WTC11 (cell line): ENCODE measurements at regions not wholly inside any gene's neighbourhood (a gene's known extent, or its start where the extent isn't known, plus 50 kb on each side); places are given as distances from the start of the nearest gene placed in this dataset.

Experiments used
- ATAC-seq: fragments of 200-7000 bp; cut with Tn5 transposase; 2 replicates; pipeline ENCODE4 v1.10.0; 2021; ENCODE audit warnings: mild to moderate bottlenecking, moderate library complexity
- CTCF ChIA-PET: fragments of 300-600 bp; sonication (Branson Sonifier 250); formaldehyde crosslinking; loops from one replicate; lab custom pipeline; 2021; ENCODE audit warnings: antibody characterized with exemption; lab: Charles Lee
- POLR2A ChIA-PET: fragments of 350-600 bp; sonication (Branson Sonifier 250); formaldehyde crosslinking; loops from one replicate; lab custom pipeline; 2021; ENCODE audit warnings: antibody characterized with exemption; lab: Charles Lee
- DNase-seq: peaks from one replicate; pipeline ENCODE4 v3.0.0; 2021; ENCODE audit warnings: low spot score
- H3K27ac Mint-ChIP-seq: 2 replicates; pipeline ENCODE4 v1.8.0; 2021; ENCODE audit warnings: mixed read lengths
- H3K27me3 Mint-ChIP-seq: 2 replicates; pipeline ENCODE4 v1.8.0; 2021; ENCODE audit warnings: low read depth, mild to moderate bottlenecking, moderate library complexity, mixed read lengths
- H3K36me3 Mint-ChIP-seq: 2 replicates; pipeline ENCODE4 v1.8.0; 2021; ENCODE audit warnings: mixed read lengths
- H3K4me1 Mint-ChIP-seq: 2 replicates; pipeline ENCODE4 v1.8.0; 2022; ENCODE audit warnings: mixed read lengths
- H3K4me3 Mint-ChIP-seq: 2 replicates; pipeline ENCODE4 v1.8.0; 2021; ENCODE audit warnings: mild to moderate bottlenecking, moderate library complexity, mixed read lengths
- H3K9me3 Mint-ChIP-seq: 2 replicates; pipeline ENCODE4 v1.8.0; 2021; ENCODE audit warnings: mixed read lengths
- CBFB ChIP-seq: sonication (generic); formaldehyde crosslinking; IDR thresholded peaks from 2 replicates; pipeline ENCODE4 v1.8.1; 2022; ENCODE audit warnings: mild to moderate bottlenecking, low read depth, missing genetic modification reagents
- CREB1 ChIP-seq: sonication (generic); formaldehyde crosslinking; IDR thresholded peaks from 2 replicates; pipeline ENCODE4 v1.8.0; 2023; ENCODE audit warnings: mild to moderate bottlenecking, missing genetic modification reagents
- ESRRA ChIP-seq: sonication (generic); formaldehyde crosslinking; IDR thresholded peaks from 2 replicates; pipeline ENCODE4 v1.8.1; 2022; ENCODE audit warnings: mild to moderate bottlenecking, missing genetic modification reagents, borderline replicate concordance
- GABPB1 ChIP-seq: sonication (generic); formaldehyde crosslinking; IDR thresholded peaks from 2 replicates; pipeline ENCODE4 v1.8.1; 2023; ENCODE audit warnings: mild to moderate bottlenecking, missing genetic modification reagents
- GRHL2 ChIP-seq: fragments of 250-450 bp; sonication (Bioruptor Pico); IDR thresholded peaks from 2 replicates; pipeline ENCODE4 v1.8.0; 2022; ENCODE audit warnings: mild to moderate bottlenecking, moderate library complexity; ENCODE audit not compliant: insufficient replicate concordance, severe bottlenecking
- GTF2I ChIP-seq: fragments of 250-450 bp; sonication (Bioruptor Pico); conservative IDR thresholded peaks from 2 replicates; pipeline ENCODE4 v1.4.0; 2021; ENCODE audit warnings: mild to moderate bottlenecking
- HMGA2 ChIP-seq: fragments of 250-450 bp; sonication (Bioruptor Pico); IDR thresholded peaks from 2 replicates; pipeline ENCODE4 v1.4.0; 2021; ENCODE audit warnings: mild to moderate bottlenecking, moderate library complexity
- JAZF1 ChIP-seq: fragments of 250-450 bp; sonication (Bioruptor Pico); IDR thresholded peaks from 2 replicates; pipeline ENCODE4 v1.9.0; 2021; ENCODE audit warnings: moderate library complexity, mild to moderate bottlenecking, inconsistent platforms
- MYBL2 ChIP-seq: sonication (generic); formaldehyde crosslinking; IDR thresholded peaks from 2 replicates; pipeline ENCODE4 v1.8.1; 2023; ENCODE audit warnings: mild to moderate bottlenecking, moderate library complexity, missing genetic modification reagents
- NR1H2 ChIP-seq: sonication (generic); formaldehyde crosslinking; IDR thresholded peaks from 2 replicates; pipeline ENCODE4 v1.9.0; 2021; ENCODE audit warnings: mild to moderate bottlenecking, moderate library complexity, missing genetic modification reagents
- ZBTB21 ChIP-seq: sonication (generic); formaldehyde crosslinking; IDR thresholded peaks from 2 replicates; pipeline ENCODE4 v1.8.1; 2023; ENCODE audit warnings: mild to moderate bottlenecking, missing genetic modification reagents, borderline replicate concordance
- ZNF232 ChIP-seq: sonication (generic); formaldehyde crosslinking; IDR thresholded peaks from 2 replicates; pipeline ENCODE4 v1.8.0; 2022; ENCODE audit warnings: mild to moderate bottlenecking, missing genetic modification reagents
- ZNF263 ChIP-seq: sonication (generic); formaldehyde crosslinking; IDR thresholded peaks from 2 replicates; pipeline ENCODE4 v1.8.1; 2022; ENCODE audit warnings: low read depth, mild to moderate bottlenecking, moderate library complexity, missing genetic modification reagents
- ZNF396 ChIP-seq: fragments of 250-450 bp; sonication (Bioruptor Pico); IDR thresholded peaks from 2 replicates; pipeline ENCODE4 v1.8.0; 2021; ENCODE audit warnings: mild to moderate bottlenecking, moderate library complexity, borderline replicate concordance
- TF ChIP-seq, protein P1 (sequence below): sonication (generic); formaldehyde crosslinking; IDR thresholded peaks from 2 replicates; pipeline ENCODE4 v1.8.1; 2023; ENCODE audit warnings: mild to moderate bottlenecking, missing genetic modification reagents, borderline replicate concordance
- TF ChIP-seq, protein P2 (sequence below): fragments of 250-450 bp; sonication (Bioruptor Pico); IDR thresholded peaks from 2 replicates; pipeline ENCODE4 v1.9.0; 2021; ENCODE audit warnings: moderate library complexity, mild to moderate bottlenecking, inconsistent platforms, borderline replicate concordance
- TF ChIP-seq, protein P3 (sequence below): sonication (generic); formaldehyde crosslinking; conservative IDR thresholded peaks from 2 replicates; pipeline ENCODE4 v1.8.1; 2022; ENCODE audit warnings: mild to moderate bottlenecking, missing genetic modification reagents
- TF ChIP-seq, protein P4 (sequence below): sonication (generic); formaldehyde crosslinking; conservative IDR thresholded peaks from 2 replicates; pipeline ENCODE4 v1.8.1; 2023; ENCODE audit warnings: mild to moderate bottlenecking, low read depth, missing genetic modification reagents, moderate library complexity
- TF ChIP-seq, protein P5 (sequence below): fragments of 250-450 bp; sonication (Bioruptor Pico); IDR thresholded peaks from 2 replicates; pipeline ENCODE4 v1.9.0; 2021; ENCODE audit warnings: mild to moderate bottlenecking
- TF ChIP-seq, protein P6 (sequence below): fragments of 250-450 bp; sonication (Bioruptor Pico); IDR thresholded peaks from 2 replicates; pipeline ENCODE4 v1.9.0; 2021; ENCODE audit warnings: mild to moderate bottlenecking

DNA sequence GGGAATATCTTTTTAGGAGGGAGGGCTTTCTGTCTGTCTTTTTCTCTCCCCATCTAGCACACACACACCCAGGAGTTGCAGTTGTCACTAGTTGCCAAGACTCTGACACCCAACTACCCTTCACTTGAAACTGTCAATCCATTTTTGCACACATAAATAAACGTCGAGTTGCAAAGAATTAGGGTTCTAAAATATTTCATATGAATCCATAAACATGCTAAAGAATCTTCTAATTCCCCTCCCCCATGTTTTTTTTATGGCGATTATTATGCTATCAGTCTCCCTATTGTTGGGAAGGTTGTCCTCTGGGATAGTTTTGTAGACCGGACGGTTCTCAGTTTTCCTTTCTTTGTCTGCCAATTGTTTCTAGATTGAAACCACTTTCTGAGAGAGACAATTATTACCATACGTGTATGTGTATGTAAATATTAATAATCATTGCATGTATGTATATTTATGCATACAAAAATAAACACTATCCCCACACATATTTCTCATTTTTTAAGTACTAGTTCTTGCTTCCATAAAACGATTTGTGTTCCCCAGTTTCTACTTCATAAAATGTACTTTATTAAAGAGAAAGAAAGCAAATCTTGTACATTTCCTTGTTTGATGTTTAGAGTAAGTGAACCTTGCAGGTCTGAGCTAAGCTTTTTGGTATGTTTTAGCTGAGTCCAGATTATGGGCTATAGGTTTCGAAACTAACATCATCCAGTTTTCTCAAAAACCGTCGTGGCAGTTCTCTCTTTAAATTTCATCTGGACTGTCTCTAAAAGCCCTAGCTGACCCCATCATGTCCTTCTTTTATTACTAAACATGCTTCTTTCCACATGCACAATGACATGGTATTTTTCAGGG, 165.0 kb upstream of the MPDZ start:
- Mint-ChIP-seq H3K9me3 (no peaks in the 10 kb centered on the region), H3K36me3 (no peaks in the 10 kb centered on the region), H3K4me1 (peaks cover 30% of the 10 kb centered on the region), H3K4me3 (no peak overlapping the region), H3K27ac (no peak overlapping the region), H3K27me3 (no peaks in the 10 kb centered on the region)
- ChIA-PET POLR2A (no interaction called here), CTCF (no interaction called here)
- TF ChIP-seq ZBTB21 (CRISPR knock-in tag) (no peak), ZNF263 (CRISPR knock-in tag) (no peak), GABPB1 (CRISPR knock-in tag) (no peak), GRHL2 (CRISPR knock-in tag) (no peak), MYBL2 (CRISPR knock-in tag) (no peak)
- TF ChIP-seq, protein P1, sequence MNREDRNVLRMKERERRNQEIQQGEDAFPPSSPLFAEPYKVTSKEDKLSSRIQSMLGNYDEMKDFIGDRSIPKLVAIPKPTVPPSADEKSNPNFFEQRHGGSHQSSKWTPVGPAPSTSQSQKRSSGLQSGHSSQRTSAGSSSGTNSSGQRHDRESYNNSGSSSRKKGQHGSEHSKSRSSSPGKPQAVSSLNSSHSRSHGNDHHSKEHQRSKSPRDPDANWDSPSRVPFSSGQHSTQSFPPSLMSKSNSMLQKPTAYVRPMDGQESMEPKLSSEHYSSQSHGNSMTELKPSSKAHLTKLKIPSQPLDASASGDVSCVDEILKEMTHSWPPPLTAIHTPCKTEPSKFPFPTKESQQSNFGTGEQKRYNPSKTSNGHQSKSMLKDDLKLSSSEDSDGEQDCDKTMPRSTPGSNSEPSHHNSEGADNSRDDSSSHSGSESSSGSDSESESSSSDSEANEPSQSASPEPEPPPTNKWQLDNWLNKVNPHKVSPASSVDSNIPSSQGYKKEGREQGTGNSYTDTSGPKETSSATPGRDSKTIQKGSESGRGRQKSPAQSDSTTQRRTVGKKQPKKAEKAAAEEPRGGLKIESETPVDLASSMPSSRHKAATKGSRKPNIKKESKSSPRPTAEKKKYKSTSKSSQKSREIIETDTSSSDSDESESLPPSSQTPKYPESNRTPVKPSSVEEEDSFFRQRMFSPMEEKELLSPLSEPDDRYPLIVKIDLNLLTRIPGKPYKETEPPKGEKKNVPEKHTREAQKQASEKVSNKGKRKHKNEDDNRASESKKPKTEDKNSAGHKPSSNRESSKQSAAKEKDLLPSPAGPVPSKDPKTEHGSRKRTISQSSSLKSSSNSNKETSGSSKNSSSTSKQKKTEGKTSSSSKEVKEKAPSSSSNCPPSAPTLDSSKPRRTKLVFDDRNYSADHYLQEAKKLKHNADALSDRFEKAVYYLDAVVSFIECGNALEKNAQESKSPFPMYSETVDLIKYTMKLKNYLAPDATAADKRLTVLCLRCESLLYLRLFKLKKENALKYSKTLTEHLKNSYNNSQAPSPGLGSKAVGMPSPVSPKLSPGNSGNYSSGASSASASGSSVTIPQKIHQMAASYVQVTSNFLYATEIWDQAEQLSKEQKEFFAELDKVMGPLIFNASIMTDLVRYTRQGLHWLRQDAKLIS (CRISPR knock-in tag) = no peak
- TF ChIP-seq, protein P2, sequence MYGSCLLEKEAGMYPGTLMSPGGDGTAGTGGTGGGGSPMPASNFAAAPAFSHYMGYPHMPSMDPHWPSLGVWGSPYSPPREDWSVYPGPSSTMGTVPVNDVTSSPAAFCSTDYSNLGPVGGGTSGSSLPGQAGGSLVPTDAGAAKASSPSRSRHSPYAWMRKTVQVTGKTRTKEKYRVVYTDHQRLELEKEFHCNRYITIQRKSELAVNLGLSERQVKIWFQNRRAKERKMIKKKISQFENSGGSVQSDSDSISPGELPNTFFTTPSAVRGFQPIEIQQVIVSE (CRISPR knock-in tag) = no peak
- TF ChIP-seq, protein P3, sequence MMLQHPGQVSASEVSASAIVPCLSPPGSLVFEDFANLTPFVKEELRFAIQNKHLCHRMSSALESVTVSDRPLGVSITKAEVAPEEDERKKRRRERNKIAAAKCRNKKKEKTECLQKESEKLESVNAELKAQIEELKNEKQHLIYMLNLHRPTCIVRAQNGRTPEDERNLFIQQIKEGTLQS (CRISPR knock-in tag) = no peak
- DNase-seq (no peak), ATAC-seq (no peak)

DNA sequence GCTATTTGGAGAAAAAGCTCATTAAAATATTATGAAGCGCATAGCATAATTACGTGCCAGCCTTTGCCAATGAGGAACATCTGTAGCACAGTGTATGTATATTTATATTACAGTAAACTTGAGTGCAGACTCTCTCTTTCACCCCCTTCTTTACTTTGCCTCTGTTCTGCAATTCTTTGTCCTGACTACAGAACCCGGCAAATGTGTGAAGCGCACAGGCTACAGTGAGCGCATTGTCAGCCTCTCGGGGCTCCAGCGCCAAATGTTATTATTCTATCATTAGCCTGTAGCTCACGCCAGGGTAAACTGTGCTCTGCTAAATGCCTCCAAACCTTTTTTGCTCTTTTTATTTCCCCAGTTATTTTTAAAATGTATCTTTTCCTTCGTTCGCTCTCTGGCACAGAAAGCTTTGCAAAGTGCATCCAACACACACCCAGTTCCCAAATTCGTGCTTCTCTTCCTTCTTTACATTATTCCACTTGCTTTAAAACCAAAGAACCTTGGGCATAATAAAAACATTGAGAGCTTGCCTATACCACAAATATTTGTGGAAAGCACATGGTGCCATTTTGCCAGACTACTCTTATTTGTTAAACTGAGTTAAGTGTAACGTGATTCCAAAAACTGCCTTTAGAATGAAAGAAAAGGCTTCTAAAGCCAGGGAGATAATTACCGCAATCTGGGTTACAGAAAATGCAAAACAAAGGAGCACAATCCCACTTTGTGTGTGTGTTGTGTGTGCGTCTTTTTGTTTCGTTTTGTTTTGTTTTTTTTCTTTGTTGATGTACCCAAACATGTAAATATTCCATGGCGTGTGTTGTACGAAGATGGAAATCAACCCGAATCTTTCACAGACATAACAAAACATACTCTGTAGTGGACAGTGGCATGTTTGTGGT, 164.1 kb upstream of the MPDZ start:
- no peaks in the 10 kb centered on the region for H3K36me3 Mint-ChIP-seq
- no peak overlapping the region for H3K27ac Mint-ChIP-seq
- no peaks in the 10 kb centered on the region for H3K27me3 Mint-ChIP-seq
- no peak for DNase-seq
- ChIA-PET CTCF (interaction anchor here (1.3 kb wide), 1 partner anchor 16 kb away, joined by 5 read pairs; no protein-coding TSS in a partner anchor), POLR2A (interaction anchor here (0.6 kb wide), 1 partner anchor 148 kb away, joined by 4 read pairs; no protein-coding TSS in a partner anchor)
- no peak overlapping the region for H3K4me3 Mint-ChIP-seq
- peaks cover 27% of the 10 kb centered on the region for H3K4me1 Mint-ChIP-seq
- ATAC-seq = peak; percentile 60
- no peaks in the 10 kb centered on the region for H3K9me3 Mint-ChIP-seq
- TF ChIP-seq, protein P4, sequence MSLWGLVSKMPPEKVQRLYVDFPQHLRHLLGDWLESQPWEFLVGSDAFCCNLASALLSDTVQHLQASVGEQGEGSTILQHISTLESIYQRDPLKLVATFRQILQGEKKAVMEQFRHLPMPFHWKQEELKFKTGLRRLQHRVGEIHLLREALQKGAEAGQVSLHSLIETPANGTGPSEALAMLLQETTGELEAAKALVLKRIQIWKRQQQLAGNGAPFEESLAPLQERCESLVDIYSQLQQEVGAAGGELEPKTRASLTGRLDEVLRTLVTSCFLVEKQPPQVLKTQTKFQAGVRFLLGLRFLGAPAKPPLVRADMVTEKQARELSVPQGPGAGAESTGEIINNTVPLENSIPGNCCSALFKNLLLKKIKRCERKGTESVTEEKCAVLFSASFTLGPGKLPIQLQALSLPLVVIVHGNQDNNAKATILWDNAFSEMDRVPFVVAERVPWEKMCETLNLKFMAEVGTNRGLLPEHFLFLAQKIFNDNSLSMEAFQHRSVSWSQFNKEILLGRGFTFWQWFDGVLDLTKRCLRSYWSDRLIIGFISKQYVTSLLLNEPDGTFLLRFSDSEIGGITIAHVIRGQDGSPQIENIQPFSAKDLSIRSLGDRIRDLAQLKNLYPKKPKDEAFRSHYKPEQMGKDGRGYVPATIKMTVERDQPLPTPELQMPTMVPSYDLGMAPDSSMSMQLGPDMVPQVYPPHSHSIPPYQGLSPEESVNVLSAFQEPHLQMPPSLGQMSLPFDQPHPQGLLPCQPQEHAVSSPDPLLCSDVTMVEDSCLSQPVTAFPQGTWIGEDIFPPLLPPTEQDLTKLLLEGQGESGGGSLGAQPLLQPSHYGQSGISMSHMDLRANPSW (CRISPR knock-in tag) = no peak
- TF ChIP-seq HMGA2 (CRISPR knock-in tag) (no peak), CREB1 (no peak), JAZF1 (CRISPR knock-in tag) (no peak), ZNF396 (no peak), CBFB (CRISPR knock-in tag) (no peak), NR1H2 (CRISPR knock-in tag) (no peak), GTF2I (CRISPR knock-in tag) (no peak), ZNF232 (no peak), ESRRA (CRISPR knock-in tag) (no peak)
- TF ChIP-seq, protein P5, sequence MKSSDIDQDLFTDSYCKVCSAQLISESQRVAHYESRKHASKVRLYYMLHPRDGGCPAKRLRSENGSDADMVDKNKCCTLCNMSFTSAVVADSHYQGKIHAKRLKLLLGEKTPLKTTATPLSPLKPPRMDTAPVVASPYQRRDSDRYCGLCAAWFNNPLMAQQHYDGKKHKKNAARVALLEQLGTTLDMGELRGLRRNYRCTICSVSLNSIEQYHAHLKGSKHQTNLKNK (CRISPR knock-in tag) = no peak
- TF ChIP-seq, protein P2 (CRISPR knock-in tag) = no peak
- TF ChIP-seq, protein P6, sequence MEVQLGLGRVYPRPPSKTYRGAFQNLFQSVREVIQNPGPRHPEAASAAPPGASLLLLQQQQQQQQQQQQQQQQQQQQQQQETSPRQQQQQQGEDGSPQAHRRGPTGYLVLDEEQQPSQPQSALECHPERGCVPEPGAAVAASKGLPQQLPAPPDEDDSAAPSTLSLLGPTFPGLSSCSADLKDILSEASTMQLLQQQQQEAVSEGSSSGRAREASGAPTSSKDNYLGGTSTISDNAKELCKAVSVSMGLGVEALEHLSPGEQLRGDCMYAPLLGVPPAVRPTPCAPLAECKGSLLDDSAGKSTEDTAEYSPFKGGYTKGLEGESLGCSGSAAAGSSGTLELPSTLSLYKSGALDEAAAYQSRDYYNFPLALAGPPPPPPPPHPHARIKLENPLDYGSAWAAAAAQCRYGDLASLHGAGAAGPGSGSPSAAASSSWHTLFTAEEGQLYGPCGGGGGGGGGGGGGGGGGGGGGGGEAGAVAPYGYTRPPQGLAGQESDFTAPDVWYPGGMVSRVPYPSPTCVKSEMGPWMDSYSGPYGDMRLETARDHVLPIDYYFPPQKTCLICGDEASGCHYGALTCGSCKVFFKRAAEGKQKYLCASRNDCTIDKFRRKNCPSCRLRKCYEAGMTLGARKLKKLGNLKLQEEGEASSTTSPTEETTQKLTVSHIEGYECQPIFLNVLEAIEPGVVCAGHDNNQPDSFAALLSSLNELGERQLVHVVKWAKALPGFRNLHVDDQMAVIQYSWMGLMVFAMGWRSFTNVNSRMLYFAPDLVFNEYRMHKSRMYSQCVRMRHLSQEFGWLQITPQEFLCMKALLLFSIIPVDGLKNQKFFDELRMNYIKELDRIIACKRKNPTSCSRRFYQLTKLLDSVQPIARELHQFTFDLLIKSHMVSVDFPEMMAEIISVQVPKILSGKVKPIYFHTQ (CRISPR knock-in tag) = no peak
